IPS-15b (cell line): ENCODE measurements at regions not wholly inside any gene's neighbourhood (a gene's known extent, or its start where the extent isn't known, plus 50 kb on each side); places are given as distances from the start of the nearest gene placed in this dataset.
"Not testable (repeated sequence)": the region's sequence is repeated elsewhere in the genome, so short reads cannot be mapped to it uniquely, and the experiment has no call there.

Experiments used
- H3K27me3 ChIP-seq: one replicate; pipeline ENCODE4 v1.6.1; 2013; ENCODE audit warnings: low read length; ENCODE audit not compliant: control insufficient read depth, insufficient read depth
- H3K36me3 ChIP-seq: one replicate; pipeline ENCODE4 v1.6.1; 2013; ENCODE audit warnings: low read length; ENCODE audit not compliant: control insufficient read depth, insufficient read depth
- H3K4me1 ChIP-seq: one replicate; pipeline ENCODE4 v1.6.1; 2013; ENCODE audit warnings: mild to moderate bottlenecking, low read length; ENCODE audit not compliant: control insufficient read depth, insufficient read depth
- H3K4me3 ChIP-seq: one replicate; pipeline ENCODE4 v1.5.1; 2013; ENCODE audit warnings: low read depth, low read length
- H3K9ac ChIP-seq: one replicate; pipeline ENCODE4 v1.6.1; 2013; ENCODE audit warnings: low read depth, mild to moderate bottlenecking, low read length
- H3K9me3 ChIP-seq: one replicate; pipeline ENCODE4 v1.6.1; 2013; ENCODE audit warnings: mild to moderate bottlenecking, low read length; ENCODE audit not compliant: control insufficient read depth, insufficient read depth

DNA sequence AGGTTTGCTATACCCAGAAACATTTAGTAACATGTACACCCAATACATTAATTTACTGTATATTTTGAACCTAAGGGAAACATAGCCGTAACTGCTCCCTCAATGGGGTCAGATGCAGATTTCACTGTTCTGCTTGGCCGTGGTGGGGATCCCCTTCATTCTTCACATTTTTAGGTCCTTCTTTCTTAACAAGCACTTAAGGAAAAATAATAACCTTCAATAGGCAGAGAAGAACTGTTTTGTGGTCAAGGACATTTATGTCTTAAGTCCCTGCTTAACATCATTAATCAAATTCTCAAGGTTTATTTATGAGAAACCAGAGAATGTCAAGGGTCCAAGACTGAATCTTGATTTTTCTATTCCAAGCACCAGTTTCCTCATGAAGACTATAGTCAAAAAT is 592.1 kb upstream of the ANKRD30A start:
- Histone ChIP-seq H3K4me3 (no peak overlapping the region), H3K9ac (no peak overlapping the region)

DNA sequence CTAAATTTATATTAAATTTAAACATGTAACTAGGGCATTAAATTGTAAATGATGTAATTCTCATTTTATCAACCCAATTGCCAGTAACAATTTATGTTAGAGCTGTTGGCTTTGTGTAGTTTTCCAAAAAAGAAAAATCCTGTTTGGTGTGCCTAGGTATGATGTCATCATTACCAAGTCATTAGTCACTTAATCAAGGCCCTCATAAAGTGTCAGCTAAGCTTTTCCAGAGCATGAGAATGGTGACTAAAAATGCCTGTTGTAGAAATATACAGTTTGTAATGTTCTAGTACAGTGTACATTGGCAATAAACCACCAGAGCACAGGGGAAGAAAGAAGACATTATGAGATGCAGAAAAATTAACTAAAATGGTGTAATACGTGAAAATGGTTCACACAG is 593.8 kb upstream of the ANKRD30A start:
- Histone ChIP-seq H3K36me3 (no peaks in the 10 kb centered on the region), H3K4me3 (no peak overlapping the region), H3K27me3 (no peaks in the 10 kb centered on the region), H3K9ac (no peak overlapping the region), H3K9me3 (no peaks in the 10 kb centered on the region), H3K4me1 (no peaks in the 10 kb centered on the region)

More for the DNA sequence above, 592.1 kb upstream of the ANKRD30A start:
- Histone ChIP-seq H3K4me1 (no peaks in the 10 kb centered on the region), H3K27me3 (no peaks in the 10 kb centered on the region), H3K36me3 (no peaks in the 10 kb centered on the region), H3K9me3 (no peaks in the 10 kb centered on the region)

DNA sequence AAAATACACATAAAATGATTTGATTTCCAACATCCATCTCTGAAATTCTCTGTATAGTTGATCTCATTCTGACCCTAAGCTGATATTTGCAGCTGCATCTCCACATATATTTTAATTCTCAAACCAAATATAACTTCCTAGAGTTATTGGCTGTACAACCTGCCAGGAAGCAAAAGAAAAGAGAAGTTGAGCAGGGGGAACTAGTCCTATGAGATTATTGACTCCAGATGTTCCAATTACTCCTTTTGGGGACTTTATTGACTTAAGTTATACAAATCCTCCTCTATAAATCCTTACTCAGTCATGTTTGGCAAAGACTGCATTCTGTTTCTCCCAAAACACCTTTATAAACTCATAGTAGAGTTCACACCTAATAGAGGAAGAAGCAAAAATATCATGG is 599.4 kb upstream of the ANKRD30A start:
- no peaks in the 10 kb centered on the region for H3K36me3 ChIP-seq
- H3K27me3 ChIP-seq, result no peaks in the 10 kb centered on the region
- H3K9me3 ChIP-seq, result no peaks in the 10 kb centered on the region
- H3K9ac ChIP-seq, result no peak overlapping the region
- H3K4me1 ChIP-seq, result no peaks in the 10 kb centered on the region
- no peak overlapping the region for H3K4me3 ChIP-seq

DNA sequence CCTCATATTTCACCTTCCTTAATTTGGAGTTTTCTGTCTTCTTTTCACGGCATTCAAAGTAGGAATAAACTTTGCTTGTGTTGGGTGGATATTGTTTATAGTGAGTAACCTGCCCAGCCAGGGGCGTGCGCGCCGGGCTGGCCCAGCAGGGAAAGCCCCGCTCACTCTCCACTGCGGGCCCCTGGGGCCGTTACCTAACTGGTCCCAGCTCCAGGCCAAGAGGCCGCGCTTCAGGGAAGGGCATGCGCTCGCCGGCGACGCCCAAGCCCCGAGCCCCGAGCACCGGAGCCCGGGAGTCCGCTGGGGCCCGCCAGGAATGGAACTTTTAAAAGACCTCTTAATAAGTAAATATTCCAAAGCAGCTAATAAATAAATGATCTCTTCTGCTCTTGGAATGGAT is 601.3 kb upstream of the ANKRD30A start:
- H3K9me3 ChIP-seq, H3K9ac ChIP-seq, H3K27me3 ChIP-seq, H3K36me3 ChIP-seq, H3K4me1 ChIP-seq, H3K4me3 ChIP-seq: not testable (repeated sequence)

DNA sequence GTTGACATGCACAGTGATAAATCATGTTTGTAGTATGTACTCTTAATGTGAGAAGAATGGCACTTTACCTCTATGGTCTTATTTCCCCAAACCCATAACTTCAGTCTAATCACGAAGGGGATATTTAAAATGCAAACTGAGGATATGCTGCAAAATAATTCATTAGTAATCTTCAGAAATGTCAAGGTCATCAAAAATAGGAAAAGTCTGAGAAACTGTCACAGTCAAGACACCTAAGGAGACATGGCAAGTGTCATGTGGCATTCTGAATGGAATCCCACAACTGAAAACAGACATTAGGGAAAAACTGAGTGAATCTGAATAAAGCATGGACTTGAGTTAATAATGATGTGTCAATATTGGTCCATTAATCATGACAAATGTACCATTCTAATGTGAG is 605.5 kb upstream of the ANKRD30A start:
- Histone ChIP-seq H3K9ac (no peak overlapping the region), H3K4me3 (no peak overlapping the region), H3K27me3 (no peaks in the 10 kb centered on the region), H3K36me3 (no peaks in the 10 kb centered on the region), H3K9me3 (peaks cover 3% of the 10 kb centered on the region), H3K4me1 (no peaks in the 10 kb centered on the region)

DNA sequence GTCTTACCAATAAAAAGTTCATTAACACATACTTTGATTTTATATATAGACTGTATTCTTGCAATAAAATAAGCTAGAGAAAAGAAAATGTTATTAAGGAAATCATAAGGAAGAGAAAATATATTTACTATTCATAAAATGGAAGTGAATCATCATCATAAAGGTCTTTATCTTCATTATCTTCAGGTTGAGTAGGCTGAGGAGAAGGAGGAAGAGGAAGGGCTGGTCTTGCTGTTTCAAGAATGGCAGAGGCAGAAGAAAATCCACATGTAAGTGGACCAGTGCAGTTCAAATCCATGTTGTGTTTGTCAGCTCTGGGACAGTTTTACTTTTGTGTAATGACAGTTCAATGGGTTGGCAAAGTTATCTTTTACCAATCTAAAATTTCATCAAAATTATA is 609.1 kb upstream of the ANKRD30A start:
- no peaks in the 10 kb centered on the region for H3K36me3 ChIP-seq
- H3K4me3 ChIP-seq, result no peak overlapping the region
- H3K4me1 ChIP-seq, result no peaks in the 10 kb centered on the region
- peaks cover 3% of the 10 kb centered on the region for H3K9me3 ChIP-seq
- H3K9ac ChIP-seq, result no peak overlapping the region
- no peaks in the 10 kb centered on the region for H3K27me3 ChIP-seq

DNA sequence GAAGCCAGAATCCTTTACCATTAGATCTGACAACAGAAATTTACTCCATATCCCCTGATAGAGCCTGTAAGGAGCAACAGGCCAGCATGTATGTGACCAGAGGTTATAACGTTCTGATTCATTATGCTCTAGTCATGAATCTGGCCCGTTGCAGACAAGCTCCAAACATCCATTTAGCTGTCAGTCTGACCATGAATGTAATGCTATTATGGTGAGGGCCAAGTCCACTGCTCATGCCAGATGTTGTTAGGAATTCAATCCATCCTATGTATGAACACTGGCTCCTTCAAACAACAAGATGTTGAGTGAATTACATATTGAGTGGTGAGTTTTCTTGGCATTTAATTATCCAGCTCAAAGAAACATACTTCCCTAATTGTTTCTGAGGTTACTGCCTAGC is 610.1 kb upstream of the ANKRD30A start:
- H3K36me3 ChIP-seq, result no peaks in the 10 kb centered on the region
- H3K27me3 ChIP-seq, result no peaks in the 10 kb centered on the region
- H3K4me1 ChIP-seq, result no peaks in the 10 kb centered on the region
- no peak overlapping the region for H3K9ac ChIP-seq
- no peak overlapping the region for H3K4me3 ChIP-seq
- H3K9me3 ChIP-seq, result peaks cover 3% of the 10 kb centered on the region

DNA sequence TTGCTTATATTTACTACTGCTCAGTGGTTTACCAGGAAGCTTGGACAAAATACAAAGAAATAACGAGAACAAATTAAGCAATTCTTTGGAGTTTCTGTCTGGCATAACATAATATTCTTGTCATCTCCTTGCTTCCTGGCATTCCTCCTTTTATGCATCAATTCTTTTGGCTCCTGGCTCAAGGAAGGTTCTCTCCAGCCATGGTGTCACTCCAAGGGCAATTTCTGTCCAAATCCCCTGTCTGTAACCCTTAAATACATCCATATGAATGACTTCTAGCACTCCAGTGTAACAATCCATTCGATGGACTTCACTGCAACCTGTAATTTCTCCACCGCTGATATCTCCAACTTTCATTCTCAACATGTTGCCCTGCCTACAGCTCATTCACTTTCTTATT is 617.7 kb upstream of the ANKRD30A start:
- no peaks in the 10 kb centered on the region for H3K9me3 ChIP-seq

DNA sequence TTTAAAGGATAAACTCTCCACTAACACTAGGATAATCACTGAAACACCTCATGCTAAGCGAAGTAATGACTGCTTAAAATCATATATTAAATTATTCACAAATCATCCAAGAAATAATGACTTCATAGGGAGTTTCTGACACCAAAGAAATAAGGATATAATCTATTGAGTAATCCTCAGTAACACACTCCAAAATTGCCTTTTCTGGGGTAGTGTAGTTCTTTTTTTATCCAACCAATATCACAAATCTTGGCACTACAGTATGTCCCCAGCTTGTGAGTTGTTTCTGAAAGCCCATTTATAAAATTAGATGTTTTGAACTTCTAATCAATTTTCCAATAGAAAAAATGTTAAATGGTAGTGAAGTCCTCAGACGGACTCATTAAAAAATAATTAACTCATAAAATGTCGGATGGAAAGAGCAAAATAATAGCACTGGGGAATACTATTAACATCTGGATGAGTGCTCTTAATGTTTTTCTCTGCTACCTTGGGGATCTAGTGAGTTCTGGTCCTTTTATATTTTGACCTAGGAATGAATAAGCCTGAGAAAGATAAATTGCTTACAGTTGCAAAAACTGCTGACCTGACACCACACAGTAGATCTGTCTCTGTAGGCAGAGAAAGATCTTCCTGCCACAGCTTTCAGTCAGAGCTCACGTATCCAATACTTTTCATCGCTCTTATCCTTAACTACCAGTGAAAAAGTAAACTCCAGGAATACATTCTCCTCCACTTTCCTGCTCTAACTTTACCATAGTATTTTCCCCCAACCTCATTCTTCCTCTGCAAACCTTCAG is 618.5 kb upstream of the ANKRD30A start:
- Histone ChIP-seq H3K4me3 (no peak overlapping the region), H3K9ac (no peak overlapping the region), H3K36me3 (no peaks in the 10 kb centered on the region), H3K9me3 (no peaks in the 10 kb centered on the region), H3K27me3 (no peaks in the 10 kb centered on the region), H3K4me1 (no peaks in the 10 kb centered on the region)

More for the DNA sequence above, 617.7 kb upstream of the ANKRD30A start:
- no peaks in the 10 kb centered on the region for H3K27me3 ChIP-seq
- no peaks in the 10 kb centered on the region for H3K36me3 ChIP-seq
- H3K9ac ChIP-seq, result no peak overlapping the region
- H3K4me3 ChIP-seq, result no peak overlapping the region
- H3K4me1 ChIP-seq, result no peaks in the 10 kb centered on the region

DNA sequence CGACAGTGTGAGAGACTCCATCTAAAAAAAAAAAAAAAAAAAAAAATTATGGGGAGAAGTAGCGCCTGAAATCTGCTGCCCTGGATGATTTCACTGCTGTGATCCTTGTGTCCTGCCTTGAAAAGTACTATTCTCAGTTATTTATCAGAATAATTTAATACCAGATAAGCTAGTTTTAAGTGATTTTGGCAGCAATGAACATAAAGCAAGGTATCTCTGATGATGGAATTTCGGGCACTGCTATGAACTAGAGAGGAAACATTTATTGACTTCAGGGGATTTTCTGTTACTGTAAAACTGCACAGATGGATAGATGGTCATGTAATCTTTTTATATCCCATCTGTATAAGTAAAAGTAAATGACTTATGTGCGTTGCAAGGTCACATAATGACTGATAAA is 619.1 kb upstream of the ANKRD30A start:
- no peaks in the 10 kb centered on the region for H3K4me1 ChIP-seq
- H3K27me3 ChIP-seq, result no peaks in the 10 kb centered on the region
- no peak overlapping the region for H3K4me3 ChIP-seq
- H3K9me3 ChIP-seq, result no peaks in the 10 kb centered on the region
- H3K36me3 ChIP-seq, result no peaks in the 10 kb centered on the region
- no peak overlapping the region for H3K9ac ChIP-seq

DNA sequence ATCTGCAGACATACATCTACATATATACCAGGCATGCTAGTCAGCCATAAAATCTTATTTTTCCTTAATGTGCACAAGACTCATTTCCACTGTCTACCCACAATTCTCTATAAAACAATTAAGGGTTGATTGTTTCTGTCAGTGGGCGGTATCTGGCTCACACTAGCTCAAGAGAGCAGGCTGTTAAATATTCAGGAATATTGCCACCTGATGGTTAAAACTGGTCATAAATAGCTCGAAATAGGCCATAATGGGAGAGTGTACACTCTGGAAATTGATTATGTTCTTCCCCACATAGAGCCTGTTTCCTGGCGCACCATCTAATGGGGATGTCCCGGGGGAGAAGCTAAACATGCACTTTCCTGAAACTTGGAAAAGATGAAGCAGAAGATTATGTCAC is 620.6 kb upstream of the ANKRD30A start:
- H3K4me3 ChIP-seq, result no peak overlapping the region
- H3K4me1 ChIP-seq, result no peaks in the 10 kb centered on the region
- no peaks in the 10 kb centered on the region for H3K36me3 ChIP-seq
- H3K9me3 ChIP-seq, result no peaks in the 10 kb centered on the region
- no peak overlapping the region for H3K9ac ChIP-seq
- H3K27me3 ChIP-seq, result no peaks in the 10 kb centered on the region

DNA sequence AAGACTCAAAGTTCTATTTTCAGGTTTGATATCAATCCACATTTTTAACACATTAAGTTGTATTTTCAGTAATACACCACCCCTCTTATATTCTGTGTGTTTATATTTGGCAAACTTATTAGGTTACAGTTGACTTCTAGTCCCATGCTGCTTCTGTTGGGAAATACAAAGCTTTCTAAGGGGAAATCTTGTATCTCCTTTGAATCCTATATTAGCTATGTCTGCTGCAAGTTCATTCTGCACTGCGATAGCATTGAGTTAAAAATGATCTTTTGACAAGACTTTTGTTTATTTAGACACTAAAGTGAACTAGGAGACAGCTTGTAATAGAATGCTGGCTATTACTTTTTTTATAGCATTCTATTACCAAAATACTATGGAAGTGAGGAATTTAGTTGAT is 625.1 kb upstream of the ANKRD30A start:
- H3K9ac ChIP-seq, result no peak overlapping the region
- H3K9me3 ChIP-seq, result no peaks in the 10 kb centered on the region
- no peaks in the 10 kb centered on the region for H3K27me3 ChIP-seq
- H3K4me1 ChIP-seq, result no peaks in the 10 kb centered on the region
- no peak overlapping the region for H3K4me3 ChIP-seq
- H3K36me3 ChIP-seq, result no peaks in the 10 kb centered on the region
